GM12875 (cell line): ENCODE measurements at regions not wholly inside any gene's neighbourhood (a gene's known extent, or its start where the extent isn't known, plus 50 kb on each side); places are given as distances from the start of the nearest gene placed in this dataset.

Experiments used
- H3K4me3 ChIP-seq: one replicate; pipeline ENCODE4 v1.5.1; 2011; ENCODE audit warnings: low read depth, low read length, control low read depth
- TF ChIP-seq, protein P1 (sequence below): IDR thresholded peaks from 2 replicates; pipeline ENCODE4 v1.5.1; 2011; ENCODE audit warnings: low read depth, mild to moderate bottlenecking, control low read depth, inconsistent platforms, low read length, moderate library complexity, borderline replicate concordance; ENCODE audit not compliant: insufficient read depth

DNA sequence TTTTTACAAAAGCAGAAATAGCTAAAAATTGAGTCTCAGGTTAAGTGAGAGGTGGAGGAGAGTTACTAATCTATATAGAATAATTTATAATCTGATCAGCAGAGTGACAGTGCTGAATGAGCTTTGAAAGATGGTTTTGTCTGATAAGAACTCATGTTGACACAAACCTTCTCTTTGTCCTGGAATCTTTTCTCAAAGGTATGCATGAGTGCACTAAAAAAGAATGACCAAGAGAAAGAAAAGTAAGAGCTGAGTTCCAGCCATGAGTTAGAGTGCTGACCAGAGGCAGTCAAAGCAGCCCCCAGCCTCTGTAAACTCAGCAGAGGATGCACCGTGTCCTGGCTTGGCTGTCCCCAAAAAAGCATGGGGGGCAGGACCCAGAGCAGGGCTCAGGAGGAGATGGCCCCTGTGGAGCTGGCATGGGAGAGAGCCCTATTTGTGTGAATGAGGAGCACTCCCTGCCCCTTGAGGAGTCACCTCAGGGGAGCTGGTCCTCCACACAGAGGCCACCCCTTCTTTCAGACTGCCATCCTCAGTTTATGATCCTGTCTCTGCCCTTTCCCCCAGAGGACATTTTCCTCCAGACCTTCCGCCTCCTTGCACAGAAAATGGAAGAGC is 129.8 kb downstream of the SEC23A start:
- no peak overlapping the region for H3K4me3 ChIP-seq
- TF ChIP-seq, protein P1, sequence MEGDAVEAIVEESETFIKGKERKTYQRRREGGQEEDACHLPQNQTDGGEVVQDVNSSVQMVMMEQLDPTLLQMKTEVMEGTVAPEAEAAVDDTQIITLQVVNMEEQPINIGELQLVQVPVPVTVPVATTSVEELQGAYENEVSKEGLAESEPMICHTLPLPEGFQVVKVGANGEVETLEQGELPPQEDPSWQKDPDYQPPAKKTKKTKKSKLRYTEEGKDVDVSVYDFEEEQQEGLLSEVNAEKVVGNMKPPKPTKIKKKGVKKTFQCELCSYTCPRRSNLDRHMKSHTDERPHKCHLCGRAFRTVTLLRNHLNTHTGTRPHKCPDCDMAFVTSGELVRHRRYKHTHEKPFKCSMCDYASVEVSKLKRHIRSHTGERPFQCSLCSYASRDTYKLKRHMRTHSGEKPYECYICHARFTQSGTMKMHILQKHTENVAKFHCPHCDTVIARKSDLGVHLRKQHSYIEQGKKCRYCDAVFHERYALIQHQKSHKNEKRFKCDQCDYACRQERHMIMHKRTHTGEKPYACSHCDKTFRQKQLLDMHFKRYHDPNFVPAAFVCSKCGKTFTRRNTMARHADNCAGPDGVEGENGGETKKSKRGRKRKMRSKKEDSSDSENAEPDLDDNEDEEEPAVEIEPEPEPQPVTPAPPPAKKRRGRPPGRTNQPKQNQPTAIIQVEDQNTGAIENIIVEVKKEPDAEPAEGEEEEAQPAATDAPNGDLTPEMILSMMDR = no peak

DNA sequence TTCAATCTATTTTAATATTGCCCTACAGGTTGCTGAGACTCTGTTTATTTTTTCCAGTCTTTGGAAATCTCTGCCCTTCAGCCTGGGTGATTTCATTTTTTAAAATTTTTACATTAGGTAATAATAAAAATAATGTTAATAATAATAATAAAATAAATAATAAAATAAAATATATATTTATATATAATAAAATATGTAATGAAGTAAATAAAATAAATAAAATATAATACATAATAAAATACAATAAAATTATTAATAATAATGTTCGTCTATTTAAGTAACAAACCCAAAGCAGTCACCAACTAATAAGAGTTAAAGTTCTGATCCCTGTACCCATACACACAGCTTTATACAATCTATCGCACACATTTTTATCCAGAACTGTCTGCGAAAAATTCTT is 130.5 kb downstream of the SEC23A start:
- TF ChIP-seq, protein P1 = no peak
- H3K4me3 ChIP-seq = no peak overlapping the region

DNA sequence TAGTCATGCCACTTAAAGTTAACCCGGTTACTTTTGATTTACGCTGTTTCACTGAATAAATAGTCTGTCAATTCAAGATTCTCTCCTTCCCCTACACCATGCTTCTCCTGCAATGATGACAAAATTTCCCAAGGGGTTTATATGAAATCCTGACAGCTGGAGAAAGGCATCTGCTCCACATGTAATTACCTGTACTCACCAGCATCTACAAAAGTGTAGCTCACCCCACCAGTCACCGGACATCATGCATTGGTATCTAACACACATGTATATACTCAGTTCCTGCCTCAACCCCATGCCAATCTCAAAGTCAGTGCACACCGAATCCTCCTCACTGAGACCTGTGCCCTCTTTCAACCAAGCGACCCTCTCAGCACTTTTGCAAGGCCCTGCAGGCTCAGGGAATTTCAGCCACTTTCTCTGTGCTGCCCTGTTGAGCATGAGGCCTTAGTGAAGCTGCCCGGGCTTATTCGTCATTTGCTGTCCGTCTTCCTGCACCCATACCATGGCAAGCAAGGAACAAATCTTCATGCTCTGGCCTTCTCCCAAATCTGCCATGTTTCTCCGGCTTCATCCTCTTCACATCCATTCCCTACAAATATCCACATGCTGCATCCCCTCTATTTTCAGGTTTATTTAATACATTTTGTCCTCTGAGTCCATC is 131.6 kb downstream of the SEC23A start:
- H3K4me3 ChIP-seq = no peak overlapping the region
- TF ChIP-seq, protein P1 = no peak

DNA sequence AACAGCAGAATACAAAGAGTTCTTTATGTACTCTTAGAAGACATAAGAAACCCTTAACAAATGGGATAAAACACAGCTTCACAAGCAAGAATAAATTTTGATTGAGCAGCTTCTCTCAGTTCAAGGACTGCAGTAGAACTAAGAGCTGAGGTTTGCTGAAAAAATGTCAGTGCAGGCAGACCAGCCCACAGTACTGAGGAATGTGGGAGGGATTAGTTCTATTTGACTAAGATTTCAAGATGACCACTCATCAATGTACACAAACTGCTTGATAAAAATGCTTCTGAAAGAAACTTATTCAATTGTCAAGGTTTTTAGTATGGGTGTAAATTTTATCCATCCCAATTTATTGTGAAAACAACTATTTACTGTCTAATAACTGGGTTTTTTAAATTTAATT is 138.4 kb downstream of the SEC23A start:
- TF ChIP-seq, protein P1 = no peak
- H3K4me3 ChIP-seq = no peak overlapping the region

DNA sequence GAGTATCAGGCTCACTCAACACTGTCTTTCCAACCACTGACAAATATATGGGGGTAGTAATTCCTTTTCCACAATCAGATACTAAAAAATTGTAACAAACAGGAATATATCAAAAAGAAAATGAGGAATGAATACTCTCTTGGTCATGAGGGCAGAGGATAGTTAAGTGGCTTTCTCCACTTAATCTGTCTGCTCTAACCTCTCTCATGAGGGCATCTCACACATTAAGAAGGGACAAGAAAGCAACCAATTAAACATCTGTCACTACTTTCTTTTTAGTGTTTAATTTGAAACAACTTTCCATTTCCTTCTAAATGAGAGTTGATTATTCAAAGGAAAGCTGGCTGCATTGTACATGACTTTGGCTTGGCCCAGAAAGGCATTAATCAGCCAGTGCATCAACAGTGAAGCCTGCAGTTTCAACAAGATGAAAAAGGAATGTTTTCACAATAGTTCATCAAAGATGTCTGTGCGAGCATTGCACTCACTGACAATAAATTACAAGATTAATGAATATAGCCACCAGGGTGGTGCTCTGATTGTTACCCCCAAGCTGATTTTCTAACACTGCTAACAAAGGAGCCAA is 142.0 kb downstream of the SEC23A start:
- TF ChIP-seq, protein P1 = no peak
- H3K4me3 ChIP-seq = no peak overlapping the region

DNA sequence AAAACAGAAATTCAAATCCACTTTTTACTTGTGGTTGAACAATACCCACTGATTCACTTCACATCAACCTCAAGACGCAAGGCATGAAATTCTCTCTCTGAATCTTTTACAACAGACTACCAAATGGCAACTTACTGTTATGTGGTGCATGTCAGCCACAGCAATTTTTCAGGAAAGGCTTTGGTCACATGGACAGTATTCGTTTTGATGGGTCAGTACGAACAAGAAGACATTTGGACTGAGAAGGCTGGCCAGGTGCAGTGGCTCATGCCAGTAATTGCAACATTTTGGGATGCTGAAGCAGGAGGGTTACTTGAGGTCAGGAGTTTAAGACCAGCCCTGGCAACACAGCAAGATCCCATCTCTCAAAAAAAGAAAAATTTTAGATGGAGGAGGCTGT is 144.0 kb downstream of the SEC23A start:
- TF ChIP-seq, protein P1 = no peak
- no peak overlapping the region for H3K4me3 ChIP-seq

DNA sequence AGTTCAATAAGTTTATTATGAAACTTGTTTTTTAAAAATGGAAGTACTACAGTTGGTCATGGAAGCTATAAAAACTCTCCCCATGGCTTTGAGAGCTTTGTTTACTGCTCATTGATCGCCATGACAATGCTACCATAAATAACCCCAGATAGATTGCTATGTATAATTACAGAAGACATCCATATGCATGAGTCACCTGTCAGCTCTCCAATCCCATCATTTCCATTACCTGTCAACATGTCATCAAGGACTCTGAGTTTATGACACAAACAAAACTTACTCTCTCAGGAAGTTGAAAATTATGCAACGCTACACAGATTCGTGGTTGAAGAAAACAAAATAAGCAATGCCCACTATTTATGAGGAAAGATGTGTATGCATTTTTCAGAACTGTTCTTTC is 144.4 kb downstream of the SEC23A start:
- no peak overlapping the region for H3K4me3 ChIP-seq
- TF ChIP-seq, protein P1 = no peak
